BLaER1 (cell line): ENCODE measurements at regions not wholly inside any gene's neighbourhood (a gene's known extent, or its start where the extent isn't known, plus 50 kb on each side); places are given as distances from the start of the nearest gene placed in this dataset.
"Not testable (repeated sequence)": the region's sequence is repeated elsewhere in the genome, so short reads cannot be mapped to it uniquely, and the experiment has no call there.

Source experiments
- H3K27ac ChIP-seq: shearing (Covaris generic); formaldehyde crosslinking; 2 replicates; pipeline ENCODE4 v1.8.1; 2022
- H3K27me3 ChIP-seq: shearing (Covaris generic); formaldehyde crosslinking; 2 replicates; pipeline ENCODE4 v1.8.1; 2022
- H3K36me3 ChIP-seq: shearing (Covaris generic); formaldehyde crosslinking; 2 replicates; pipeline ENCODE4 v1.8.1; 2022
- H3K4me1 ChIP-seq: shearing (Covaris generic); formaldehyde crosslinking; 2 replicates; pipeline ENCODE4 v1.8.1; 2022
- H3K4me2 ChIP-seq: shearing (Covaris generic); formaldehyde crosslinking; 2 replicates; pipeline ENCODE4 v1.8.1; 2022
- H3K4me3 ChIP-seq: shearing (Covaris generic); formaldehyde crosslinking; 2 replicates; pipeline ENCODE4 v1.8.1; 2022
- H3K9ac ChIP-seq: shearing (Covaris generic); formaldehyde crosslinking; 2 replicates; pipeline ENCODE4 v1.8.1; 2022
- H3K9me3 ChIP-seq: shearing (Covaris generic); formaldehyde crosslinking; 2 replicates; pipeline ENCODE4 v1.8.1; 2022
- H4K20me1 ChIP-seq: shearing (Covaris generic); formaldehyde crosslinking; 2 replicates; pipeline ENCODE4 v1.8.1; 2022
- Cebpa-rat ChIP-seq: shearing (Covaris generic); IDR thresholded peaks from 2 replicates; pipeline ENCODE4 v1.8.1; 2022

DNA sequence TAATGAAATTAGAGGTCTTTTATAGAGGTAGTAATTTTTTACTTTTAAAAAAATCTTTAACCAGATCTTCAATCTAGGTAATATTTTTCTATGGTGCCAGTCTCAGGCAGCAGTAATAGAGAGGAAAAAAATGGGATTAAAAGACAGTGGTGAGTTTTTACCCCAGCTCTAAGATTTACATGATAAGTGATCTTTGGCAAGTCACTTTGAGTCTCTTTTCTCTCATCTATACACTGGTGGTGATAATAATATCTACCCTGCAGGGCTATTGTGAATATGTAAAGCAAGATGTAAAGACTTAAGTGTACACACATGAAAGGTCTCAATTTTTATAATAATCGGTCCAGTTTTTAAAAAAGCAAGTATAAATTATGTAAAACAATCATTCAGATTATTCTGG lies 786.2 kb upstream of the POU3F4 start:
- no peak overlapping the region for H3K9ac ChIP-seq
- no peaks in the 10 kb centered on the region for H4K20me1 ChIP-seq
- H3K4me3 ChIP-seq = no peak overlapping the region
- no peaks in the 10 kb centered on the region for H3K4me1 ChIP-seq
- H3K9me3 ChIP-seq = no peaks in the 10 kb centered on the region
- H3K27me3 ChIP-seq = peaks cover 57% of the 10 kb centered on the region
- TF ChIP-seq Cebpa-rat = no peak
- H3K4me2 ChIP-seq = no peak overlapping the region
- no peaks in the 10 kb centered on the region for H3K36me3 ChIP-seq
- H3K27ac ChIP-seq = no peak overlapping the region

DNA sequence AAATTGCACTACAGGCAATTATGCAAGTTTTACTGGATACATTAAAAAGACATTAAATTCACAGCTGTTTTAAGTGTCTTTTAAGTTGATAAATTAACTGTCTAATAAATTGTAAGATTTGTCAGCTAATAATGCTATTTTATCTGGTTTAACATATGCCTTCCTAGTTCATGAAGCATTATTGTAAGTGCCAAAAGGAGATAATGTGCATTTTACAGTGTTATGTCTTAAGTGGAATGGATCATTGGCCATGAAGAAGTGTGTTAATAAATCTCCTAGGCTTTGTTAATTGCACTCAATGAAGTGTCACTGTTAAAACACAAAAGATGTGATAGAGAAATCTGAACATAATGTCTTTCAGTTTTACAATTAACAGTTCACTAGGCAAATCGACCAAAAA lies 784.3 kb upstream of the POU3F4 start:
- Histone ChIP-seq H3K4me1 (no peaks in the 10 kb centered on the region), H3K4me2 (no peak overlapping the region), H3K27ac (no peak overlapping the region), H3K27me3 (peaks cover 43% of the 10 kb centered on the region), H4K20me1 (no peaks in the 10 kb centered on the region), H3K9ac (no peak overlapping the region), H3K4me3 (no peak overlapping the region), H3K9me3 (no peaks in the 10 kb centered on the region), H3K36me3 (no peaks in the 10 kb centered on the region)
- TF ChIP-seq Cebpa-rat = no peak

DNA sequence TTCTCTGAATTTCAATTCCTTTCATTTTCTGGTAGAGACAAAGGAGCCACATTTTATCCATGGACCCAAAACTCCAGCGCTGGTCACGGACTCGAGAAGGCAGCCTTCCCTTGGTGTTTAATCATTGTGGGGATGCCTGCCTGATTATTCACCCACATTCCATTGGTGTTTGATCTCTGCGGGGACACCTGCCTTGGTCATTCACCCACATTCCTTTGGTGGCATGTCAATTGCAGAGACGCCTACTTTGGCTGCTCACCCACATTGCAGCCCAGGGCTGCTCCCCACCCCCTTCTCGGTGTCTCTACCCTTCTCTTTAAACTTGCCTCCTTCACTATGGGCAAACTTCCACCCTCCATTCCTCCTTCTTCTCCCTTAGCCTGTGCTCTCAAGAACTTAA lies 780.7 kb upstream of the POU3F4 start:
- not testable (repeated sequence) for H3K27ac ChIP-seq, H3K4me2 ChIP-seq, H3K9me3 ChIP-seq

DNA sequence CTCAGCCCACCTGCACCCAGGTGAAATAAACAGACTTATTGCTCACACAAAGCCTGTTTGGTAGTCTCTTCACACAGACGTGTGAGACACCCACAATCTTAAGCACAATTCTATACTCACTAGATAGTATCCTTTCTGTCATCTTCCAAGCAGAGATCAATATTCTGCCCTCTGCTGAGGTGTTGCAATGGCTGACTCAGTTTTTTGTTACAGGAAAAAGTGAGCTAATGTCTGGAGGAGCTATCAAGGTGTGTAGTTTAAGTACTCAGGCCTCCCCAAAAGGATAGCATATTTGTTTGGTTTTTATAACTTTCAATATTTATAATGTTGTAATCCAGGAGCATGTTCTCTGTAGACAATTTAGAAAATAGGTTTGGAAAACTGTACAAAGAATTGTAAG lies 775.2 kb upstream of the POU3F4 start:
- Histone ChIP-seq H3K36me3 (no peaks in the 10 kb centered on the region), H4K20me1 (no peaks in the 10 kb centered on the region), H3K9ac (no peak overlapping the region), H3K4me2 (no peak overlapping the region), H3K27me3 (peaks cover 23% of the 10 kb centered on the region), H3K4me3 (no peak overlapping the region), H3K4me1 (no peaks in the 10 kb centered on the region), H3K27ac (no peak overlapping the region), H3K9me3 (no peaks in the 10 kb centered on the region)
- no peak for TF ChIP-seq Cebpa-rat

More for the DNA sequence above, 780.7 kb upstream of the POU3F4 start:
- H3K36me3 ChIP-seq, H4K20me1 ChIP-seq, H3K9ac ChIP-seq, H3K4me3 ChIP-seq, H3K4me1 ChIP-seq: not testable (repeated sequence)
- peaks cover 23% of the 10 kb centered on the region for H3K27me3 ChIP-seq

DNA sequence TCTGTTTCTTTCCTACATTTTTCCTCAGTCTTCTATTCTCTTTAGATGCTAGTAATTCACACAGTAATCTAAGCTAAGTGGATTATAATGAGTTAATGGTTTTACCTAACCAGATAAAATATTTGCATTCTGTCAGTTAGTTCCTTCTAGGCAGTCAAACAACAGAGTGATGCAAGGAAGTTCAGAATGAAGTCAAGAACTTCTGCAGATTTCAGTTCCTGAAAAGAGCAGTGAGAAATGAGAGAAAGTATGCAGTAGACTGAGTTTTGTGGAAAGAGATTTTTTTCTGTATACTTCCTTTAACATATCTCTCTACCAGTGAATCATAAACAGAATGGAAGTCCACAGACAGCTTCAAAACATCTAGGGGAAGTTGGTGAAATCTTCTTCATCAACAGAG lies 774.0 kb upstream of the POU3F4 start:
- no peak overlapping the region for H3K4me3 ChIP-seq
- H3K4me2 ChIP-seq = no peak overlapping the region
- no peaks in the 10 kb centered on the region for H4K20me1 ChIP-seq
- no peaks in the 10 kb centered on the region for H3K9me3 ChIP-seq
- H3K27ac ChIP-seq = no peak overlapping the region
- no peaks in the 10 kb centered on the region for H3K36me3 ChIP-seq
- peaks cover 23% of the 10 kb centered on the region for H3K27me3 ChIP-seq
- no peaks in the 10 kb centered on the region for H3K4me1 ChIP-seq
- TF ChIP-seq Cebpa-rat = no peak
- no peak overlapping the region for H3K9ac ChIP-seq

DNA sequence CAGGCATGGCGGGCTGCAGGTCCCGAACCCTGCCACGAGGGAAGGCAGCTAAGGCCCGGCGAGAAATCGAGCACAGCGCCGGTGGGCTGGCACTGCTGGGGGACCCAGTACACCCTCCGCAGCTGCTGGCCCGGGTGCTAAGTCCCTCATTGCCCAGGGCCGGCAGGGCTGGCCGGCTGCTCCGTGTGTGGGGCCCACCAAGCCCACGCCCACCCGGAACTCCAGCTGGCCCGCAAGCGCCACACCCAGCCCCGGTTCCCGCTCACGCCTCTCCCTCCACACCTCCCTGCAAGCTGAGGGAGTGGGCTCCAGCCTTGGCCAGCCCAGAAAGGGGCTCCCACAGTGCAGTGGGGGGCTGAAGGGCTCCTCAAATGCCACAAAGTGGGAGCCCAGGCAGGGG lies 769.8 kb upstream of the POU3F4 start:
- not testable (repeated sequence) for H3K4me2 ChIP-seq, H3K9me3 ChIP-seq, H3K36me3 ChIP-seq, H3K27ac ChIP-seq, H3K4me1 ChIP-seq, H3K4me3 ChIP-seq, H3K9ac ChIP-seq, H4K20me1 ChIP-seq
- peaks cover 37% of the 10 kb centered on the region for H3K27me3 ChIP-seq

DNA sequence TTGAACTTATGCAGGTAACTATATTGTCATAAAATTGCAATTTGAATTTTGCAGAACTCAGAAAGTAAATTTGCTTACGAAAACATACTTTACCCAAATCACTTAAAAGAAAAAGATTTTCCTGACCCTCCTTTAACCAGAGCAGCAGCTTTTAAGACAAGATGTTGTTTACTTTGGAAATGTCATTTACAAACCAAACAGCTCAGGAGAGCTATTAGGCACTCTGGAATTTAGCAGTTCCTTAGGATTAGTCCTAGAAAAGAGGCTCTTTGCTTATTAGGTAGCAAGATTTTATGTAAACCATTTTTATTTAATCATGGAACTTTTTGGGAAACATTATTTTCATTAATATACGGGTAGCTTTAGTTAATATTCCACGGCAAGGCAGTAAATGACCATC lies 765.7 kb upstream of the POU3F4 start:
- no peaks in the 10 kb centered on the region for H3K9me3 ChIP-seq
- H3K4me2 ChIP-seq = no peak overlapping the region
- no peak overlapping the region for H3K9ac ChIP-seq
- no peak overlapping the region for H3K4me3 ChIP-seq
- no peak for TF ChIP-seq Cebpa-rat
- no peaks in the 10 kb centered on the region; the same call in 1 of the 2 replicates for H4K20me1 ChIP-seq
- H3K27me3 ChIP-seq = peaks cover 42% of the 10 kb centered on the region
- no peaks in the 10 kb centered on the region for H3K36me3 ChIP-seq
- no peaks in the 10 kb centered on the region for H3K4me1 ChIP-seq
- H3K27ac ChIP-seq = no peak overlapping the region

DNA sequence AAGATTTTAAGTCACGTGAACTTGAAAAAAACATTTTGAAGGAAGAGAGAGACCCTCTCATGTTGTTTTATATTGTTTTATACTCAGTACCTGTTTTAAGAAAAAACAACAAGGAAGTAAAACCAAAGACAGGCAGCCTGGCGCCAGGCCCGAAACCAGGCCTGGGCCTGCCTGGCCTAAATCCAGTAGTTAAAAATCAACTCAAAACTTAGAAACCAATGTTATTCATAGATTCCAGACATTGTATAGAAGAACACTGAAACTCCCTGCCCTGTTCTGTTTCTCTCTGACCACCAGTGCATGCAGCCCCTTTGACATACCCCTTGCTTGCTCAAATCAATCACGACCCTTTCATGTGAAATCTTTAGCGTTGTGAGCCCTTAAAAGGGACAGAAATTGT lies 762.4 kb upstream of the POU3F4 start:
- H3K4me1 ChIP-seq, H3K9me3 ChIP-seq, H3K4me3 ChIP-seq, H4K20me1 ChIP-seq, H3K4me2 ChIP-seq, H3K27ac ChIP-seq, H3K36me3 ChIP-seq, H3K9ac ChIP-seq: not testable (repeated sequence)
- peaks cover 73% of the 10 kb centered on the region for H3K27me3 ChIP-seq

DNA sequence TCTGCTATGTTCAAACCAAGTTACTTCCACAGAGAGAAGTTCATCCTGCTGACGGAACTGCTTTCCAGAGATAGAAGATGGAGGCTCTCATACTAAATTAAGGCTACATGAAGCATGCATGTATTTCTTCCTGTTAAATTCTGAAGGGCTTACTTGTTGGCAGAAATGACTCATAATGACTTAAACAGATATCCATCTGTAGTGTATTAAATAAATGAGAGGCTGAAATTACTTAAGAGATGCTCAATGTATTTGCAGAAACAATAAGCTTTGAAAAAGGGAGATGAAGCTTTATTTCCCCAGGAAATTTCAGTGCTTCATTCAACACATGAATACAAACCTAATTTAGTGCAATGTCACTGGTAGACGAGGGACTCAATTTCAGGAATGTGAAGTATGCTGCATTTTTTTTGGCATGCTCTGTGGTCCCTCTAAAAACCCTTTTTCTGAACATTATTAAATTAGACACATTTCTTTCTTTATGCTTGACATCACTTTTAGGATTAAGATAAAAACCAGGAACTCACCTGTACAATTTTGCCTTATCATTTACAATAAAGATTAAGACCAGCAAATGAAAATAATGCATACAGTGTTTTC lies 759.1 kb upstream of the POU3F4 start:
- no peaks in the 10 kb centered on the region for H3K36me3 ChIP-seq
- H3K4me1 ChIP-seq = no peaks in the 10 kb centered on the region
- no peaks in the 10 kb centered on the region for H4K20me1 ChIP-seq
- peaks cover 68% of the 10 kb centered on the region for H3K27me3 ChIP-seq
- no peak overlapping the region for H3K9ac ChIP-seq
- H3K4me2 ChIP-seq = no peak overlapping the region
- H3K4me3 ChIP-seq = no peak overlapping the region
- no peak for TF ChIP-seq Cebpa-rat
- no peaks in the 10 kb centered on the region for H3K9me3 ChIP-seq
- no peak overlapping the region for H3K27ac ChIP-seq

DNA sequence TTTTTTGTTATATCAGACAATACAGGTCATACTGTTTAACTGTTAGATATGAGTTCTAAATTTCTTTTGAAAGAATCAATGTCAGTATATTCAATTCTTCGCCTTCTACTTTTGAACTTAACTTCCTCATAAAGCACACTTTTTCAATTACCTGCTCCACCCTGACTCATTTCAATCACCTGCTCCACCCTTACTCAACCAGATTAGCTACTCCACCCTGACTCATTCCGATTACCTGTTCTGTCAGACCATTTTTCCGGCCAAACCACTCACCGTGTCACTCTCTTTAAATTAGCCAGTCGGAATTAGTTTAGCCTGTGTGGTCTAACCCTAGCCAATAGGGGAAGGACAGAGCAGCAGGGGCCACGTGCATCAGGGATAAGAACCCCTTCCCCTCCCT lies 751.8 kb upstream of the POU3F4 start:
- Histone ChIP-seq H3K4me2 (no peak overlapping the region), H3K9me3 (no peaks in the 10 kb centered on the region), H3K36me3 (no peaks in the 10 kb centered on the region), H3K9ac (no peak overlapping the region), H3K4me1 (no peaks in the 10 kb centered on the region), H3K27ac (no peak overlapping the region), H4K20me1 (no peaks in the 10 kb centered on the region), H3K4me3 (no peak overlapping the region), H3K27me3 (peaks cover 44% of the 10 kb centered on the region)
- no peak for TF ChIP-seq Cebpa-rat

DNA sequence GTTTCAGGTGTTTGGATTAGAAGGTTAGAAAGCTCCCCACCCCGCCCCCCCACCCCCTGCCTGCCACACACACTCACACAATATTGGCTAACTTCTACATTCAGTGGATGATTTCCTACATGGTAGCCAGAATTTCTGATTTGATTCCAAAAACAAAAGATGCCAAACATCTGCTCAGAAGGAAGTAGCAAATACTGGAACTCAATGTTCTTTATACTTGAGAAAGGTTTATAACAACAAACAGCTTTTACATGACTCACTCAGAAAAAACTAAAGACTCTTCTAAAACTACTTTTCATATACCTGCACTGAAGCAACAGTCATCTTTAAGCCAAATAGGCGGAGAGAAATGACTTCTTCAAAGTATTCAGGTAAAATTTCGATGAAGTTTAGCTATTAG lies 750.5 kb upstream of the POU3F4 start:
- Histone ChIP-seq H3K4me1 (no peaks in the 10 kb centered on the region), H3K36me3 (no peaks in the 10 kb centered on the region), H3K9me3 (no peaks in the 10 kb centered on the region), H3K4me3 (no peak overlapping the region), H3K27me3 (peaks cover 38% of the 10 kb centered on the region), H4K20me1 (no peaks in the 10 kb centered on the region), H3K4me2 (no peak overlapping the region), H3K9ac (no peak overlapping the region), H3K27ac (no peak overlapping the region)
- no peak for TF ChIP-seq Cebpa-rat
